ENCODE measurements at regions not wholly inside any gene's neighbourhood (a gene's known extent, or its start where the extent isn't known, plus 50 kb on each side); places are given as distances from the start of the nearest gene placed in this dataset.

- POLR2A ChIA-PET: no interaction called here
- CTCF ChIA-PET: no interaction called here
- no peak for TF ChIP-seq CTCF (IDR thresholded peaks at IDR 0.05; ENCODE audit: insufficient read depth, low read depth, low read length)
Observed at GRCh38 chr1:239322369-239322768, 64.0 kb upstream of the CHRM3 start.

GRCh38 chr1:239321877-239322276 lies 64.5 kb upstream of the CHRM3 start:
- TF ChIP-seq CTCF (IDR thresholded peaks at IDR 0.05; ENCODE audit: insufficient read depth, low read depth, low read length): no peak
- H3K4me3 ChIP-seq (ENCODE audit: low read depth, low read length): no peak overlapping the region
- H3K27me3 ChIP-seq (ENCODE audit: control insufficient read depth, insufficient read depth, low read length): no peaks in the 10 kb centered on the region
- no peak for DNase-seq (ENCODE audit: low read depth)
- ChIA-PET POLR2A (no interaction called here), CTCF (no interaction called here)
- H3K36me3 ChIP-seq (ENCODE audit: control insufficient read depth, insufficient read depth, low read length): no peaks in the 10 kb centered on the region

More at GRCh38 chr1:239322369-239322768, 64.0 kb upstream of the CHRM3 start:
- Histone ChIP-seq H3K27me3 (ENCODE audit: control insufficient read depth, insufficient read depth, low read length) (no peaks in the 10 kb centered on the region), H3K4me3 (ENCODE audit: low read depth, low read length) (no peak overlapping the region), H3K36me3 (ENCODE audit: control insufficient read depth, insufficient read depth, low read length) (no peaks in the 10 kb centered on the region)
- no peak for DNase-seq (ENCODE audit: low read depth)

DNA sequence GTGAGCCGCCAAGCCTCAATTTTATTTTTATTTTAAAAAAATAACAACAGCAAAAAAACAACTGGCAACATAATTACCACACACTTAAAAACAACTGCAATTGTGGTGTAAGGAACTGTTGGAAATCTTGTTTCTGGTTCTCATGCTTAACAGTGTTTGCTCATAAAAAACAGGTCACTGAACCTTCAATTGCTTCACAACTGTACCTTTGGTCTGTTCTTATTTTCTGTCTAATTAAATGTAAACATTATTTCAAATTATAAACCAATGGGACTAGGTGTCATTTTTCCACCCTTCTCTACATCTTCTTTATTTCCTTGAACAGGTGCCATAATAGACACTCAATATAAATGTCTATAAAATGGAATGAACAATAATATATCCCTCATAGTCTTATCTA lies 68.4 kb upstream of the CHRM3 start:
- no peak for DNase-seq (ENCODE audit: low read depth)
- POLR2A ChIA-PET: no interaction called here
- Histone ChIP-seq H3K4me3 (ENCODE audit: low read depth, low read length) (no peak overlapping the region), H3K36me3 (ENCODE audit: control insufficient read depth, insufficient read depth, low read length) (no peaks in the 10 kb centered on the region), H3K27me3 (ENCODE audit: control insufficient read depth, insufficient read depth, low read length) (no peaks in the 10 kb centered on the region)
- CTCF ChIA-PET: no interaction called here
- TF ChIP-seq CTCF (IDR thresholded peaks at IDR 0.05; ENCODE audit: insufficient read depth, low read depth, low read length): no peak

GRCh38 chr1:239315631-239316217 lies 70.6 kb upstream of the CHRM3 start:
- DNase-seq (ENCODE audit: low read depth): no peak
- Histone ChIP-seq H3K27me3 (ENCODE audit: control insufficient read depth, insufficient read depth, low read length) (no peaks in the 10 kb centered on the region), H3K36me3 (ENCODE audit: control insufficient read depth, insufficient read depth, low read length) (no peaks in the 10 kb centered on the region), H3K4me3 (ENCODE audit: low read depth, low read length) (no peak overlapping the region)
- CTCF ChIA-PET: no interaction called here
- POLR2A ChIA-PET: no interaction called here
- TF ChIP-seq CTCF (IDR thresholded peaks at IDR 0.05; ENCODE audit: insufficient read depth, low read depth, low read length): no peak

- TF ChIP-seq CTCF (IDR thresholded peaks at IDR 0.05; ENCODE audit: insufficient read depth, low read depth, low read length): no peak
- ChIA-PET CTCF (no interaction called here), POLR2A (no interaction called here)
- Histone ChIP-seq H3K27me3 (ENCODE audit: control insufficient read depth, insufficient read depth, low read length) (no peaks in the 10 kb centered on the region), H3K4me3 (ENCODE audit: low read depth, low read length) (no peak overlapping the region), H3K36me3 (ENCODE audit: control insufficient read depth, insufficient read depth, low read length) (no peaks in the 10 kb centered on the region)
- no peak for DNase-seq (ENCODE audit: low read depth)
Observed at GRCh38 chr1:239311331-239311730, 75.0 kb upstream of the CHRM3 start.

All from BJ (cell line).